Right cardiac atrium (tissue), 5 donors: ENCODE measurements at regions not wholly inside any gene's neighbourhood (a gene's known extent, or its start where the extent isn't known, plus 50 kb on each side); places are given as distances from the start of the nearest gene placed in this dataset.
A peak's percentile ranks its signal among the peaks of the same experiment; 100 is the strongest.

Experiments
- ATAC-seq, 2 donors: fragments of 200-7000 bp; cut with Tn5 transposase; one replicate each; pipeline versions ENCODE4 v1.8.0 to v1.9.1; 2020; ENCODE audit warnings: moderate library complexity in 2 of 2, mild to moderate bottlenecking in 1 of 2
- DNase-seq, 3 donors: peaks; one replicate each; pipeline ENCODE4 v3.0.0-alpha.2; 2020
- H3K27ac ChIP-seq: one replicate; pipeline ENCODE4 v1.5.1; 2013; ENCODE audit warnings: mild to moderate bottlenecking, low read length, control low read depth, moderate library complexity
- H3K27me3 ChIP-seq: one replicate; pipeline ENCODE4 v1.6.1; 2013; ENCODE audit not compliant: control insufficient read depth, insufficient read depth
- H3K4me1 ChIP-seq: one replicate; pipeline ENCODE4 v1.6.1; 2013; ENCODE audit warnings: low read length; ENCODE audit not compliant: control insufficient read depth, insufficient read depth
- H3K4me3 ChIP-seq: one replicate; pipeline ENCODE4 v1.5.1; 2013; ENCODE audit warnings: low read length, control low read depth
- H3K9me3 ChIP-seq: one replicate; pipeline ENCODE4 v1.6.1; 2013; ENCODE audit warnings: low read length; ENCODE audit not compliant: control insufficient read depth
- WGBS: extraction: QIAGEN DNeasy Blood & Tissue Kit; methylation state at CpG from one replicate; pipeline ENCODE4 v1.1.7; 2013; 5-methylcytosine and 5-hydroxymethylcytosine counted together
- intact Hi-C, 4 donors: fragments of 100-400 bp; cut with DNase I; formaldehyde crosslinking; loops; one replicate each; pipeline versions ENCODE4 v1.11.0 to v1.14.0; 2022 to 2023
- donor health status: healthy with polysubstance abuse.
- donor health status: DM: no; HTN: yes; CAD: no.
- donor health status: DM: no; HTN: no; CAD: no.
- donor health status: DM: no; HTN: yes; CAD: no; lungs with severe emphysema.
- donor health status: DM: yes; HTN: yes; CAD: no.

GRCh38 chr15:99511866-99512661 is 53.7 kb upstream of the MEF2A start:
- Histone ChIP-seq H3K27me3 (no peaks in the 10 kb centered on the region), H3K4me3 (no peak overlapping the region), H3K9me3 (no peaks in the 10 kb centered on the region), H3K4me1 (peaks cover 18% of the 10 kb centered on the region), H3K27ac (peak overlapping the region; percentile 91)
- WGBS, result 37% methylated on average over 14 of the region's 14 CpGs
- peak; percentile 60 to 73 (median 64) for DNase-seq
- intact Hi-C loops, result loop anchor here in 1 of 4 donors (5.0 kb wide), 1 partner anchor 50 kb away; no protein-coding TSS in a partner anchor
- peak; percentile 50 to 56 for ATAC-seq

DNA sequence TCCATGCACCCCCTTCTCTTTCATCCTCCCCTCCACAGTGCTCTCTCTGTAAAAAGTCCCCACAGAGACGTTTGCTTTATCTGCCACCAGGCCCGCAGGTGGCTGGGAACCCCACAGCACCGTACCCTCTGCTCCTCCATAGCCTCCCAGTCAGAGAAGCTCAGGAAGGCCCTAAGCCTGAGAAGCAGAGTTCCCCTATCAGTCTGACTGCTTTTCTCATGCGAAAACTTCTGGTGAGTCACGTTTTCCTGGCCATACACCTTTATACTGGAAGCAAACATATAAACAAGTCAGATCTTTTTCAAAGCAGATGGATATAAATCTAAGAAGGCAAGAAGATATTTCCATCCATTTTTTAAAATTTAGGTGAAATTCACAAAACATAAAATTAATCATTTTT is 51.5 kb upstream of the MEF2A start:
- Histone ChIP-seq H3K4me3 (no peak overlapping the region), H3K27me3 (no peaks in the 10 kb centered on the region), H3K27ac (no peak overlapping the region), H3K9me3 (no peaks in the 10 kb centered on the region), H3K4me1 (peaks cover 8% of the 10 kb centered on the region)
- no peak for DNase-seq
- 88% methylated on average over 5 of the region's 5 CpGs for WGBS
- intact Hi-C loops, result loop anchor here in 1 of 4 donors (5.0 kb wide), 1 partner anchor 48 kb away; no protein-coding TSS in a partner anchor
- ATAC-seq, result no peak
